ENCODE measurements at regions not wholly inside any gene's neighbourhood (a gene's known extent, or its start where the extent isn't known, plus 50 kb on each side); places are given as distances from the start of the nearest gene placed in this dataset.

DNA sequence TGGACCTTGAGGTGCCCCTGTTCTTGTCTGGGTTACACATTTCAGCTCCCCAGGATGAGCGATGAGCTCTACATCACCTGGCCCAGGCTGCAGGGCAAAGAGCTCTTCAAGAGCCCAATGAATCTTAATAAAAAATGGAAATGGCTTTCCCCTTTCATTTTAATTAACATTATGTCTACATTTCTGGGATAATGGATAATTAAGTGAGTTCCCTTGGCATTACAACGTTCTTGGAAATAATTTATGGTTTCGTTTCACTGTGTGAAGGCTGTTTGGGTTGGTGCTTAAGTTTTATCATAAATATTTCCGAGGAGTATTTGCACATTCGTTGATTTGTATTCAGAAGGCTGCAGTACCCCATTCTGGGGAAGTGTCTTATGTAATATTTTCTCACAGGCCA, 678.3 kb upstream of the EEF2KMT start:
- no peak for TF ChIP-seq CTCF (IDR thresholded peaks at IDR 0.05)
- TF ChIP-seq POLR2AphosphoS5 (IDR thresholded peaks at IDR 0.05): no peak
- TF ChIP-seq POLR2A (IDR thresholded peaks at IDR 0.05): no peak

Measured in transverse colon (tissue), 4 donors.